Hepatocyte (in vitro differentiated cells): ENCODE measurements at regions not wholly inside any gene's neighbourhood (a gene's known extent, or its start where the extent isn't known, plus 50 kb on each side); places are given as distances from the start of the nearest gene placed in this dataset.

Source experiments
- CTCF ChIP-seq: fragments of 200-600 bp; sonication (generic); IDR thresholded peaks from 2 replicates; pipeline ENCODE4 v1.5.1; 2016; ENCODE audit warnings: antibody characterized with exemption, mild to moderate bottlenecking; ENCODE audit not compliant: poor library complexity
- EZH2phosphoT487 ChIP-seq: fragments of 200-600 bp; sonication (generic); IDR thresholded peaks from one replicate; pipeline ENCODE4 v1.6.1; 2018; ENCODE audit warnings: antibody characterized with exemption, mild to moderate bottlenecking, low read depth, moderate library complexity; ENCODE audit not compliant: unreplicated experiment, severe bottlenecking

GRCh38 chr20:60473211-60473610 is 515.0 kb downstream of the CDH26 start:
- TF ChIP-seq CTCF (no peak), EZH2phosphoT487 (no peak)
